NCI-H1092 (cell line): ENCODE measurements at regions not wholly inside any gene's neighbourhood (a gene's known extent, or its start where the extent isn't known, plus 50 kb on each side); places are given as distances from the start of the nearest gene placed in this dataset.

Source experiments
- DNase-seq: peaks from one replicate; lab custom pipeline; 2025; lab: John Stamatoyannopoulos, UW

DNA sequence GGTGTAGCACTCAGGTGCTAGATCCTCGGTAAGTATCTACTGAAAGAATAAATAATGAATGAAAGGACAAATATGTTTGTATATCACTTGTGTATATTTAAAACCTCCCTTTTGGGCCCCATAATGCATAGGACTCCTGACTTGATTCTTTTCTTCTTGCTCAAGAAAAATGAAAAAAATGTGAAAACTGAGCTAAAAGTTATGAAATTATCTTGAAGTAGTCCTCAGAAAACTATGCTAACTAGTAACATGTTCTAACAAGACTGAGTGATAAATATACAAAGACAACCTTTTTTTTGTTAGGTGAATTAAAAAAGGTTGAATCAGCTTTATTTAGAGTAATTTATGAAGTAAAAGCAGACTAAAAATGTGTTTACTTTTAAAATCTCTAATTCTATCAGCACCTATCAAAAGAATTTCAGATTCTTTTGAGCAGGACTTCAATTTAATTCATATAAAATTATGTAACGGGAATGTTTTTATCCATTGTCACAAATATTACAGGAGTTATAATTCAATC is 247.8 kb upstream of the JAG1 start:
- no peak for DNase-seq

- no peak for DNase-seq
Measured at GRCh38 chr20:10922506-10922905, 248.7 kb upstream of the JAG1 start.

DNA sequence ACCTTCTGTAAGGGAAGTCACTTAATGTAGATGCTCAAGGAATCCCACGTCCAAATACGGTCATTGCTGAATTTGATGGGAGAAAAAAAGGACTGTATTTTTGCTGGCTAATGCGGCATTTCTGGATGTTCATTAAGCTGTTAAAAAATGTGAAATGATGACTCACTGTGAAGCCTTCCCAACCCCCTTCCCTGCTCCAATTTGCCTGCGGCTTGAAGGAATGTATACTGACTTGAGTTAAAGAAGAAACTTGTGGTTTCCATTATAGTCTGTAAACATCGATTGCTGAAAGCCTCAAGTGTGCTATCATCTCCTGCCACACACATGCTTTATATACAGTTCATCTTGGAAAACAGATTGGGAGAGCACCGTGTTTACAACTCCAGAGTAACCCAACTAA is 249.1 kb upstream of the JAG1 start:
- DNase-seq = no peak

- no peak for DNase-seq
Measured at GRCh38 chr20:10924644-10925201, 250.9 kb upstream of the JAG1 start.

DNA sequence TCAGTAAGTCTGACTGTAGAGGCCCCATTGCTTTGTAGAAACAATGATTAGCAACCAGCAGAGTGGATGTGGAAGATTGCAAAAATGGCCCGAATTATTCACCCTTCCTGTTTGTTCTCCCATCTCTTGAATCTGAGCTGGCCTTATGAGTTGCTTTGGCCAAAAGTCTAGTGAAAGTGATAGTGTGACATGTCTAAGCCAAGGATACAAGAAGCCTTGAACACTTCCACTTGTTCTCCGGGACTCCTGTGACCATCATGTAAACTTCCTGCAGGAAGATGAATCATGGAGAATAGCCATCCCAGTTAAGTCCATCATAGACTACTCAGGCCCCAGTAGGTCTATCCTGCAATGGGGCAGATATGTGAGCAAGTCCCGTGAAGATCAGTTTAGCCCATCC is 252.0 kb upstream of the JAG1 start:
- no peak for DNase-seq

GRCh38 chr20:10927011-10927583 is 253.3 kb upstream of the JAG1 start:
- no peak for DNase-seq

DNA sequence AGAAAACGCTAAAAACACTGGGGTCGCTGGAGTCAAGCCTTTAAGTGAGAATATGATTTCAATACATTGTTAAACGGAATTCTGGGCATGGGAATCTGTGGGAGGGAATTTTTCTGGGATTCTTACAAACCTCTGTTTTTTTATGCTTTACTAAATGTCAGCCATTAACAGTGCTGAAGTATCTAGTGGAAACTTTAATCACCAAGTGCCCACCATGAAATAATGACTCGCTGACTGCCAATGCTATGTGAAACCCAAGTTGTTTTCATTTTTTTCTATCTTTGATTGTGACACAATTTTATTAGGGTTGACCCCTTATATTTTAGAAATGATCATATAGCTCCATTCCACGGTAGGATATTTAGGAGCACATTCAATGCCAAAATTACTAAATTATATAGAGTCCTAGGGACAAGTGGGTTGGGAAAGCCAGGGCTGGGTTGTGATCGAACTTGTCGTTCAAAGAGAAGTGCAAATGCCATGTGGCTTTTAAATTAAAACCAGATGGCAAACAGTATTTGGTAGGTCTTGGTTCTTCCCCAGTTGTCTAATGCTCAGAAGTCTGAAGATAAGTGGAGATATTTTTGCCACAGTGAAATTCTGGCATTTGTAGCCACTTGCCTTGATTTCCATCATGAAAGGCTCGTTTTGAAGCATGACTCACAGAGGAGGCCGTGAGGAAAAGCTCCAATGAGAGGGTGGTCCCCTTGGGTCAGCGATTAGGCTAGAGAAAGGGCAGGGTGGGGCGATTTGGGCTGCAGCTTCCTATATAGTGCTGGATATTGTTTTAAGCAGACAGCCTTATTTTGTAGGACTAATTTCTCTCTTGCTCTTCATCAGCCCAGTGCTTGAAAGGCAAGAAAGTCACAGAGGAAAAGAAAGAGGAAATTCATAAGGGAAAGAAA is 254.4 kb upstream of the JAG1 start:
- DNase-seq = no peak

DNA sequence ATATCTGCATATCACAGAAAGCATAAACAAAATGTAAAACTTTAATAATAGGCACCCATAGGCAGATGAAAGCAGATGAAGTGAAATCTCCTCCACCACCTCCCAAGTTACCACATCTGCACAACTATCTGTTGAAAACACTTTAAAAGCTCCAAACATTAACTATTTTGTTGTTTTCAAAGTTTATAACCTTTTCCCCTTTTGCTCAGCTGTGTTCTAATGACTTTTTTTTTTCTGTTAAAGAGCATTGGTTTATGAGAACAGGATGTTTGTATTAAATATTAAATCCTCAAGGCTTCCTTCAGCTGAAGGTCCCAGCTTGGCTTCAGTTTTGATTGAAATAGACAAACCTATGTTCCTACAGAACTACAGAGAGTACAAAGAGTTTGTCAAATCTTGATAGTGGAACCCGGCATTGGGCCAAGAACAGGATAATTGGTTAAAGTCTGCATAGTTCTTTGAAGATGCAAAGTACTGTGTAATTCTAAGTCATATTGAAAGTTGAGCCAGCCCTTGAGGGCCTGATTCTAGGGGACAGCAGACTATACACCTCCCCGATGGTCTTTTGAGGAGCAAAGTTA is 255.1 kb upstream of the JAG1 start:
- DNase-seq = no peak

GRCh38 chr20:10935658-10936402 is 262.0 kb upstream of the JAG1 start:
- no peak for DNase-seq

GRCh38 chr20:10936786-10937185 is 263.0 kb upstream of the JAG1 start:
- DNase-seq = no peak

- no peak for DNase-seq
Measured at GRCh38 chr20:10939331-10939941, 265.6 kb upstream of the JAG1 start.

DNA sequence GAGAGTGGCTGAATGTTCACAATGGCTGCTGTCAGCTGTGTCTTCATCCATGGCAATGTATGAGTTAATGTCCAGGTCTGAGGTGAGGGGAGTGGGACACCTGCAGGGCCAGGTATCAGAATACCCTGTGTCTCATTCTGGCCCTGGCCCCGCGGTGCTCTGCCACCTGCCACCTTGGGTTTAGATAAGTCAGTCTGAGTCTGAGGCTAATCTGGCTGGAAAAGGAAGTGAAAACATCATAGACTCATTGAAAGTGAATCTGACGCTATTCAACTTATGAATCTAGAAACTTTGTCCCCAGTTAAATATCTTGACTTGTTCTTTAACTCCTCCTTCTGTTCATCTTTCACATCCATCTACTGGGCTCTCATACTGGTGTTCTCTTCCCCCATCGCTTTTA is 267.1 kb upstream of the JAG1 start:
- no peak for DNase-seq

DNA sequence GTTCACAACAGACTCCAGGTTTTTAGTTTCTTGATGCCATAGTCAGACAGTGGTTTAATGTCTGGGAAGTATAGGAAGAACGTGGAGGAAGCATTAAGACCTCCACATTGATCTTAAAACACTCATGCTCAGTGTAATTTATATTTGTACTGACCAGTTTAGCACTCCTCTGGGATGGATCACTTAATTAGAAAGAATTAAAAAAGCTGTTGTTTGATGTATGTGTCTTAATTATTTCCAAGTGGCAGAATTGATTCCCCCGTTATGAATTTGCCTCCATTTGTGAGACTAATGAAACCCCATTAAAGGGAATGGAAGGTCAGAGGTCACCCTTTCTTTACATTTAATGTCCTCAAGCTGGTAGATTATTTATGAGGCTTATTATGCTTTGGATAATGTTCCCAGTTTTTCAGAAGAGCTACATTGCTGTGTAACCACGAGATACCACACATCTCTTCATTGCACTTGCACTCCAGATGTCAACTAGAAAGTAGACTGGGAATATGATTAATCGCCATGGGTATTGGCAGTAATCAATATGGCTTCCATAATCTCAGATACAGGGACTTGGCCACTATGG is 270.0 kb upstream of the JAG1 start:
- no peak for DNase-seq

GRCh38 chr20:10946124-10946880 is 272.5 kb upstream of the JAG1 start:
- no peak for DNase-seq

DNA sequence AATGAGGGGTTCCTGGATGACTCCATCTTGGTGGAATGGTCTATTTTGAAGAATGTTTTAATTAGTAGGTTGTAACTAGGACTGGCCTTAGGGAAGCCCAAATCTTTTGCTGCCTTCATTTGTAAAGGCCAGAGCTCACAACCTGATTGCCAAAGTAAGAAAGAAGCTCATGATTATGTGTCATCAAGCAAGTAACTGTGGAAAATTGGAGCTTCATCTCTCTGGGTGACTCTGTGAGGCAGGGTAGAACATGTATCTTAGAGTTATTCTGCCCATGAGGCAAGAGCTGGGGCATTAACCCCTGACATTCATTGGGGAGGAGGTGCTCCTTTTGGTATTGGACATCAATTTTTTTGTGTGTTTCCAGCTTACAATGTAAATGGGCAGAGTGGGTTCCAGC is 273.9 kb upstream of the JAG1 start:
- DNase-seq = no peak

DNA sequence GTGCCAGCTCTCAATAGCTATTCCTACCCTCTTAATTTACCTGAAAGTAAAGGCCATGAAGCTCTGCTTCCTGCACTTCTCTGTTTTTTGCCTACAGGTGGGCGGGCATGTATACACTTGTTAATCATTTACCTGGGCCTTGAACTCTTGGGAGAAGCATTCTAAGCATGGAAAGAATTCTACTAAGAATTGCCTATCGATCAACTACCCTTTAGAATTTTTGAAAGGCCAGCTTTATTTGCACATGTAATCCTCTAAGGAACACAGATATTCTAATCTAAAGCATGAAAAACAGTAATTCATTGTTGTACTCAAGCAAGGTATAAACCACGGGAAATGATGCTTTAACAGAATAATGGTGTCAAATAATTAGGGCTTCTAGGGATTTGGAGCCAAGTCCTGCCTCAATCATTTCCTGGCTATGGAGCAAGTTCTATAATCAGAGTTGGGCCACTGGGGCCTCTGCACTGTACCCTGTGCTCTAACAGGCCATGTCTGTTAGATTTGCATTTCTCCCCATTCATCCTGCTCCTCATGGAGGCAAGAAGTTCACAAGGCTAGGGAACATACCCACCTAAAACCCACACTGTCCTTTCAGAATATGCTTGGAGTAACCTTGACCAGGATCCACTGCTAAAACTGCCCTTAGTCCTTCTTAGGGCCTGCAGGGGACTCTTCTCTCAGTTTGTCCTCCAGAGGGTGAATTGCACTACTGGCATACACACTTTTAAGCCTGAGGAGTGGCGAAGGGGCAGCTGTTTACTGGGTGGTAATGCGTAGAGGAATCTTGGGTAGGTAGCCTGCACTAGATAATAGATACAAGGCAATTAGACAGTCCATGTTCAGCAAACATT is 276.4 kb upstream of the JAG1 start:
- no peak for DNase-seq

- no peak for DNase-seq
Measured at GRCh38 chr20:10951216-10951615, 277.4 kb upstream of the JAG1 start.

- DNase-seq = no peak
Measured at GRCh38 chr20:10951904-10952303, 278.1 kb upstream of the JAG1 start.

DNA sequence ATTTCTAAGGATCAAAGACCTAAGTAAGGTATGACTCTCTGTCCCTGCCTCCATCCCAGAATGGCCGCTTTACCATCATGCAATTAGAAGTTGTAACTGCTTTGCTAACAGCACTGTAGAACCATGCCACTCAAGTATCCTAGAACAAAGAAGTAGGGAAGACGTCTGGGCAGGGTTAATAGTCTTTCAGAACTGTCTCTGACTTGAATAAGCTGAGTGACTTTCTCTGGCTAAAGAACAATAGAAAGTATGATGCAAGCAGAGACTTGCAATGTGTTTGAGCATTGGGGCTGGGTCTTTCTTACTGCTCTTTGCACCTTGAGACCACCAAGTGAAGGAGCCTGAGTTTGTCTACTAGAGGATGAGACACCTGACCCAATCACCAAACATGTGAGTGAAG is 279.6 kb upstream of the JAG1 start:
- DNase-seq = no peak
